GM21447 (cell line): ENCODE measurements at regions not wholly inside any gene's neighbourhood (a gene's known extent, or its start where the extent isn't known, plus 50 kb on each side); places are given as distances from the start of the nearest gene placed in this dataset.
"Not testable (repeated sequence)": the region's sequence is repeated elsewhere in the genome, so short reads cannot be mapped to it uniquely, and the experiment has no call there.

Source experiments
- ATAC-seq: cut with Tn5 transposase; IDR thresholded peaks from one replicate; pipeline ENCODE4 v1.9.1; 2021; ENCODE audit not compliant: unreplicated experiment

DNA sequence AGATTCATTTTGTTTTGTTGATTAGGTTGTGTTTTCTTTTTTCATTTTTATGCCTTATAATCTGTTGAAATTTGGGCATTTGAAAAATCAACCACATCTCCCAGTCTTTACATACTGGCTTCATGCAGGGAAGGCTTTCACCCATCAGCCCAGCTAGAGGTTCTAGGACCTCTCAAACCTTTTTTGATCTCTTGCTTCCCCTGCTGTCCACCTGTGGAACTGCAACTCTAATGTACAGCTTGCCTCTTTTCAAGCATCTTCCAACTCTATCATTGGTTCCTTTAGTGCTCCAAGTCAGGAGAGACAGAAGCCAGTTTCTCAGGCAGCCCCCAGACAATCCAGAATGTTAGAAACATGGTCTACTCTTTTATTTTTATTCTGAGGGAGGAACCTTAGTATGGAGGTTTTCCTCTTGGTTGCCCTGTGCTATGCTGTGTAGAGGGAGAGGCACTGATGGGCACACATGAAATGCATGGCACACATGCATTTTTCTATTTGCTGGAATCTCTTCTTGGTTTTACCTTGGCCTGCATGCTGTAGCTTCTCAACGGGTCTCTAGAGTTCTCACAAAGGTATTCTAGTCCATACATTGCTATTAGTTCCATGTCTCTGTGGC, 107.2 kb upstream of the L3MBTL4 start:
- peak; percentile 72 for ATAC-seq

DNA sequence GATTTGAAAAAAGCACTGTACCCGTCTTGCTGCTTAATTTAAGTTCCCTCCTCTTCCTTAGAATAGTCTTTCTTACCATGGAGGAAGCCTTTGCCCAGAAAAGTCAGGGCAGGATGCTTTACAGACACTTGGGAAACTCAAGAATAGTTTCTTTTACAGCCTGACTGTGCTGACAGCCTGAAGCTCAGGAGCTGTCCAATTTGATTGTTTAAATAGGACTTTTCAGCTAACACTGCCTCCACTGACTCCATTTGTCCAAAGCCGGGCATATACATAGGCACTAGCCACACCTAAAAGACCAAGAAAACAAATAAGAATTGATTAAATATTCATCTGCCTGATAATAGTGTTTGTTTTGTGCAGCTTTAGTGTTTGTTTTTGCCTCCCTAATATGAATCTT, 110.9 kb upstream of the L3MBTL4 start:
- ATAC-seq: no peak

DNA sequence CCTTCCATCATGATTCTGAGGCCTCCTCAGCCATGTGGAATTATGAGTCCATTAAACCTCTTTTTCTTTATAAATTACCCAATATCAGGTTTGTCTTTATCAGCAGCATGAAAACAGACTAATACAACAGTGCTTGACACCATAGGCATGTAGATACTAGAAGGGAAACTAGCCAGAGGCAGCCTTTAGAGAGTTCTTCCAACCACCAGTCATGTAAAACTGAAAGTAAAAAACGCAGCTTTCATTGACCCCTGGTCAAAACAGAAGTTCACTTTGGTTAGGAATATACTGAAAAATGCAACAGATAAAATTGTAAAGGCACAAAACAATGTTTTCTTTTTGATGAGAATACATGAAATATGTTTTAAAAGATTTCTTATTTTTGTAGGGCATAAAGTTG, 122.8 kb upstream of the L3MBTL4 start:
- no peak for ATAC-seq

DNA sequence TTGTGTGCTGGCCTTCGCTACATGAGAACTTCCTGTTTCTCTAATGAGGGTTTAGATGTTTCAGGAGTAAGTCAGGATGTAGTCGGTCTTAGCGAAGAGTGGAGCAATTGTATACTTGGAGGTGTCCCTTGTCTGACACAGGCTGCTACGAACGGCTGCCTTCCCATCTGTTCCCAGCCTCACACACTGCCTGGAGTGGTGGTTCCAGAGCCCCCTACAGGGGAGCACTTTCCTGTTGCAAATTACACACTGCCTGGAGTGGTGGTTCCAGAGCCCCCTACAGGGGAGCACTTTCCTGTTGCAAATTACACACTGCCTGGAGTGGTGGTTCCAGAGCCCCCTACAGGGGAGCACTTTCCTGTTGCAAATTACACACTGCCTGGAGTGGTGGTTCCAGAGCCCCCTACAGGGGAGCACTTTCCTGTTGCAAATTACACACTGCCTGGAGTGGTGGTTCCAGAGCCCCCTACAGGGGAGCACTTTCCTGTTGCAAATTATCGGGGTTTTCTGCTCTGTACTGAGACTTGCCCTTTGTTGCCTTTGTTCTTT, 126.5 kb upstream of the L3MBTL4 start:
- ATAC-seq: not testable (repeated sequence)

DNA sequence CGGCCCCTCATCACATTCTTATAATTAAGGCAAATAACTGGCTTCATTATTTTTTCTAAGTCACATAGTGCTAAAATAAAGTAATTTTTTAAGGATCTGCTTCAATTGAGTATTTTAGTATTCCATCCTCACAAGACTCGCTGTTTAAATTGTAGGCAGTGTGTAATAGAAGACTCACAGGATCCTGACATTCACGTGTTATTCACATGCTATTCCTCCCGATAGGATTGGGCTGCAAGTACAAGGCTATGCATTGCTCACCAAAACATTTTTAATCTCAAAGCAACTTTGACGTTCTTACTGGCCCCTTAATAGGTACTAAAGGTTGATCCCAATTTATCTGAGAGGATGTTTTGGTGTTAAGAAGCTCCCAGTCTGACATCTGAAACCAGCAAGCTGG, 127.6 kb upstream of the L3MBTL4 start:
- no peak for ATAC-seq

DNA sequence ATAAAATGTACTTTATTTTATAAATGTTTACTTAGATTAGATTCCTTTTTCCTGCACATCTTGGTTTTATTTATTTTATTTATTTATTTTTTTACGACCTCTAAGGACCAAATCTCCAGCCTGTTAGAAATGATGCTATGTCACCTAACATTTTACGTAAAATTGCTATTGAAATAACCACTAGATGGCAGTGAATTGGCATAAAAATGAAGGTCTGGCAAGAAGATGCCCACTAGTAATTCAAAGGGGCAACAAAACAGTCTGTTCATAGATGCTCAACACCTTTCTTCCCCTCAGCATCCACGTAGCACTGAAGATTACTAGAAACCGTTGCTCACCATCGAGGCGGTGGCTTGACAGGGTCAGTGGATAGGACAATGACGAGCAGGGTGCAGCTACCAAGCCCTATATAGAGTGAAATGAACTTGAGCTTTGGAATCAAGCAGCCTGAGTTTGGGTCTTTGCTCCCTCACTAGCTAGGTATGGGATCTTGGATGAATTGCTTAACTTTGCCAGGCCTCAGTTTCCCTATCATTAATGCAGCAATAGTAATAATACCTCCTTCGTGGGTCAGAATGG, 128.7 kb upstream of the L3MBTL4 start:
- ATAC-seq: no peak

DNA sequence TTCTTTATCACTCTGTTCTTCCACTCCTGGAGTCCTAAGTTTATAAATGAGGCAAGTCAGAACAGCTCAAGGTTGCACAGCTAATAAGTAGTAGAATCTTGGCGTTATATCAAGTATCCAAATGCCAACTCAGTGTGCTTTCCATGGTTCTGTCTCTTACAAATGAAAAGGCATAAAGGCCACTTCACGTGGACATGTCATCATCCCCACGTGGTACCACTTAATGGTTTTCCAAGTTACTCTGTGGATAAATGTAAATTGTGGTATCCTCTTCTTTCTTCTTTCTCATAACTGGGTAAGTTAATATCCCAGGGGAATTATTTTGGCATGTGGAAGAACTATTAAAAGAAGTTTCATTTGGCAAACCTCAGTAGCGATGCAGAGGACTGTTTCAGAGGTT, 131.5 kb upstream of the L3MBTL4 start:
- ATAC-seq: no peak

DNA sequence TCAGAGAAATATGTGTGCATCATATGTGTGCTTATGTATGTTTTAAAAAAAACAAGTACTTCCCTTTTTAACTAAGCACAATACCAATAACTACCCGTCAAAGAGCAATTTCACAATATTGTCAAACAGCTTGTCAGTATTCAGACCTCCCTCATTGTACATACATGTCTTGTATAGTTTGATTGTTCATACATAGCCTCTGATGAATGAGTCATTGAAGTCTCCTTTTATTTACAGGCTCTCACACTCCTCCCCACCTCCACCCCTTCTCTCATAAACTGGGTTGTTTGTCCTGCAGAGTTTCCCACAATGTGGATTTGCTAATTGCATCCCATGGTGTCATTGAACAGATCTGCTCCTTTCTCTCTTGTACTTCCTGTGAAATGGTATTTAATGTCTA, 132.8 kb upstream of the L3MBTL4 start:
- ATAC-seq: no peak

DNA sequence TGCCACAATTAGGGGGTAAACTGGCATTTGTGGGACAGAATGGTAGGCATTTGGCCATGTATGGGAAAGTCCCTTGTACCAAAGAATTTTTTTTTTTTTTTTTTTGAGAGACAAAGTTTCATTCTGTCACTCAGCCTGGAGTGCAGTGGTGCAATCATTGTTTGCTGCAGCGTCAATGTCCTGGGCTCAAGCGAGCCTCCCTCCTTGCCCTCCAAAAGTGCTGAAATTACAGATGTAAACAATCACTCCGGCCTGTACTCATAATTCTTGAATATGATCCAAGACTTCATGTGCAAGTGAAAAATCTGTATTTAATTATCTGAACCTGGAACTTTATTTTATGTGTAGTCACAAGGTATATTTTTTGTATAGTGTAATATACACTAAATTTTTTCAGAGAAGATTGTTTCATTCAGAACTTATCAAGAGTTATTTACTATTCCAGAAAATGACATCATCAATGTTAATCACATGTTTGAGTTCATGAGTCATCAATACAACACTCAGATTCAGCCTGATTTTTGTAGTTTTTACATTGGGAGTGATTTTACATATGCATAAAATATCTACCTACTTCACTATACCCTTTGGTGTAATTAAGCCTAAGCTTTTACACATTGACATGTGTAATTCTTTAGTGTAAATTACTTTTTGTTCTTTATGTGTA, 138.7 kb upstream of the L3MBTL4 start:
- ATAC-seq: no peak

DNA sequence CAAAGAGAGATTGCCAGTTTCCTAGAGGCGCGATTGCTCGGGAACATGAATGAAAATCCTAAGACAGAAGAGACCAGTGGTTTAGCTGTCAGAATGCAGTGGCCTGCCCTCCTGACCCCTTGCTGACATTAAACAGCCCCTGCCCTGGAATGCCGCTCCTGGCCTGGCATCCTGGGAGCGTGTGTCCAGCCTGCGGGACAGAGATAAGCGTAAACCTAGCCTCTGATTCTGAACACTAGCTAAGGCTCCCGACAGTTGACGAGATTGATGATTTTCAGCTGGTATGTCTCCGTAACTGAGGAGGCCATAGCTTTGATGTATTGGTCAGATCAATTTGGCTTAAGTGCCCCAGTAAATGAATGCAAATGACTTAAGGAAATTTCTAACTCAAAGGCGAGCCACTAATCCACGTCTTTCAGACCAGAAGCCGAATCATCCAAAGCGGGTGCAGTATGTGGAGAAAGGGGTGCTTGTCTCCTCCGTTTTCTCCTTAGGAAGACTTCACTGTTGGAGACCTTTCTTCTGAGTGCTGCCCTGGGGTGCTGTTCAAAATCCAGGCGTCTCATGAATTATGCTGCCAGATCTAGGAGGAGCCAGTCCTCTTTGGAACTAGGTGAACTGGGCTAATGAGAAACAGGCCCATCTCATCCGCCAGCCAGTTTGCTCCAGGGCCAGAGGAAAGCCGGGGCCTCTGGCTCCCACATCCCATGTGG, 142.5 kb upstream of the L3MBTL4 start:
- ATAC-seq: no peak

DNA sequence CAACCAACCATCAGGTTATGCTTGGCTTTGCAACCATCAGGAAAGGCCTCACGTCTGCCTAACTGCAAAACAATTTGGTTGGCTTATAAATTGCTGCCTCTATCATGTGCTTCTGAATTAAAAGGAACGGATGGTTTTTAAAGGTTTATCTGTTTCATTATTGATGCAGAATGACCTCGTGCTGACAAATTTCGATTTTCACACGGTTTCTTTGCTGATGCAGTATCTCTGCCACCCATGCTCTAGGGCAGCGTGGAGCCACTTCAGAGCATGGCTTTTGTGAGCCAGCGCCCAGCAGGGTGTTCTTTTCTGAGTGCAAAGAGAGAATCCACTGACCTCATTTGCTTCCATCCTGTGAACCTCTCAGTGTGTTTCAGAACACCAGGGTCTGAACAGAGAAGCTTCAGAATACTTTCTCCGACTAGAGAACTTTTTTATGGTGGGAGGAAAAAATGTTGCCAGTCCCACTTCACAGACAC, 143.1 kb upstream of the L3MBTL4 start:
- no peak for ATAC-seq

DNA sequence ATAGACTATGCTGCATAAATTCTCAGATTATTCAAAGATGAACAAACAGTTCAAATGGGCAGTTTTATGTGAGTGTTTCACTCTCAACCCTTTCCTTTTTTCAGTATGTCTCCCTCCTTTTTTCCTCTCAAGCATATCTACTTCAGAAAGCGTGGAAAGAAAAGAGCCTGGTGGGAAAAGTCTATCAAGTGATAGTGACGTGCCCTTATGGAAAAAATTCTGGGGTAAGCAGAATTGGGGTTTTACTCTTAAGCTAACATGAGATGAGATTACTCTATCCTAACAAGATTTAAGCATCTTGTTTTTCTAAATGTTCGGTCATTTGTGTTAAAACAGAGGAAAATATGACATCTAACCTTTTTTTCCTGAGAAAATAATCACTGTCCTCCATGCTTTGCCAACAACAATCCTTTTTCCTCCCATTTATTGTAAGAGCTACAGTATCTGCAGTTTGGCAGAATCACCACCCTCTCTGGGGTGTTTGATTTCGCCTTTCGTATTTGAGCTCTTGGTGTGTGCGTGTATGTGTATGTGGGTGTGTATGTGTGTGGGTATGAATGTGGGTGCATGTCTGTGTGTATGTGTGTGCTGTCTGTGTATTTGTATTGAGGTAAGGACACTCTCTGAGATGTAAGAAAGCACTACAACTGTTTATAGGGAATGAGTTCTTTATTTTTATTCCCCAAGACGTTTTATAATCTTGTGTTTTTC, 143.9 kb upstream of the L3MBTL4 start:
- no peak for ATAC-seq

DNA sequence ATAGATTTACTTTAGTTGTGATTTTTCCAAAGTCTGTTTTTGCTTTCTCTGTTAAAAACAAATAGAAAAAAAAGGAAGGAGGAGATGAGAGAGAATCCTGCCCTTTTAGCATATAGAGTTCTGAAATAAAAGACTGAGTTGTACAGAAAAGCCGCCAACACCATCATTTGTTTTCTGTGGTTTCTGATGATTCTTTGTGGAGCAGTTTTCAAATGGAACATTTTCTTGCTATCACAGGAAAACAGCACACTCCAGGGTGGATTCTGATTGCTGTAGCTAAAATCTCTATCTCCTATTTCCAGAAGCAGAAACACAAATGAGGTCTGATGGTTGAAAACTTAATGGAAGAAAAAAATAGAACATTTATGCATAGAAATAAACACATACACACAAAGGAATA, 144.6 kb upstream of the L3MBTL4 start:
- no peak for ATAC-seq

DNA sequence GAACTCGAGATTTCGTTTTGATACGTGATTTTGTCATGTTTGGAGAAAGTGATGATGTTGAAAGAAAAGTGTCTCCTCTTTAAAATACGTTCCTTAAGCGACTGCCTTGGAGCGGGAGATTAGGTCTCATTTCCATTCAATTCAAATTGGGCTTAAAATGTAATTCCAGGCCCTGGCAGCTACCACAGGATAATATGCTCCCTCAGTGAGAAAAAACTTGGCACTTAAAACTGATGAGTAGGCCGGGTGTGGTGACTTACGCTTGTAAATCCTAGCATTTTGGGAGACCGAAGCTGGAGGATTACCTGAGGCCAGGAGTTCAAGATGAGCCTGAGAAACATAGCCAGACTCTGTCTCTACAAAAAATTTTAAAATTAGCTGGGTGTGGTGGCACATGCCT, 146.3 kb upstream of the L3MBTL4 start:
- ATAC-seq: no peak

DNA sequence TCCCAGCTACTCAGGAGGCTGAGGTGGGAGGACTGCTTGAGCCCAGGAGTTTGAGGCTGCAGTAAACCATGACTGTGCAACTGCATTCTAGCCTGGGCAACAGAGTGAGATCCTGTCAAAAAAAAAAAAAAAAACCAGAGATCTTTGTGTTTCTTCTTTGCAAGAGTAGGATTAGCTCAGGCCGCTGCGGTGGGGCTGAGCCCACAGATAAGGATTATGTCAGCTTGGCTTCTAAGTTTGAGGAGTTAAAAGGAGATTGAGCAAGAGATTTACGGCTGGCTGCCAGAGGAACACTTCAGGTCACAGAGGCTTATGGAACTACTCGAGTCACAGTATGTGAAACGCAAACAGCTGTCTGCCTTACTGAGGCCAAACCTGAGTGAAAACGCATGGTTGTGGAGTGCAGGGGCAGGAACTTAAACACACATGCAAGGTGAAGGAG, 146.7 kb upstream of the L3MBTL4 start:
- ATAC-seq: no peak

DNA sequence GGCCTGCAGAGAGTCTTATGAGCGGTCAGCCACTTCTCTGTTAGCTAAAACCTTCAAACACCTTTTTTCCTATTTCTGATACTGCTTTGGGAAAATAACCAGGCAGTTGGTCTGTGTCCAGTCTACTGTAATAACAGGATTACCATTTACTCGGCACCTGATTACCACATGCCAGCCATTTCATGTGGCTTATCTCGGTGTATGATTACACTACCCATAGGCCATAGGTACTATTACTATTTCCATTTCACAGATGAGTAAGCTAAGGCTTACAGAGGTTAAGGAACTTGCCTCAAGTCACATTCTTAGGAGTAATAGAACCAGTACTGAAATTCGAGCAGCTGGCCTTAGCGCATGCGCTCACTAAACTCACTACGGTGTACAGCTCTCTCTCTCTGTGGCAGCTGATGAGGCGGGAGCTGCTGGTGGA, 147.2 kb upstream of the L3MBTL4 start:
- ATAC-seq: no peak

DNA sequence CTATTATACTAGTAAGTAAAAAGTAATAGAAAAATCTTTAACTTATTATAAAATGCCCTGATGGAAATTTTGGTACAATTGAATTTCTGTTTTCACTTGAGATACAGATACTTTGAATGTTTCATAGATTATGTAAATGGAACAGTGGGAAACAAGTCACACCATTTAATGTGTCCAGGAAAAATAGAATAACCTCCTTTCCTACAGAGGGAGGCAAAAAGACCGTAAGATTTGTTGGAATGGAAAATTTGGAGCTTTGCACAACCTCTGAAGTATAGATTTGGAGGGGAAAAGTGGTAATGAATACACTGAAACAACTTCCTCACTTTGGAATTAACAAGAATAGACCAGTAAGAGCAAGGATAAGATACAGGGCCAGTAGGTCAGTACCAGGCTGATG, 149.2 kb upstream of the L3MBTL4 start:
- ATAC-seq: no peak

DNA sequence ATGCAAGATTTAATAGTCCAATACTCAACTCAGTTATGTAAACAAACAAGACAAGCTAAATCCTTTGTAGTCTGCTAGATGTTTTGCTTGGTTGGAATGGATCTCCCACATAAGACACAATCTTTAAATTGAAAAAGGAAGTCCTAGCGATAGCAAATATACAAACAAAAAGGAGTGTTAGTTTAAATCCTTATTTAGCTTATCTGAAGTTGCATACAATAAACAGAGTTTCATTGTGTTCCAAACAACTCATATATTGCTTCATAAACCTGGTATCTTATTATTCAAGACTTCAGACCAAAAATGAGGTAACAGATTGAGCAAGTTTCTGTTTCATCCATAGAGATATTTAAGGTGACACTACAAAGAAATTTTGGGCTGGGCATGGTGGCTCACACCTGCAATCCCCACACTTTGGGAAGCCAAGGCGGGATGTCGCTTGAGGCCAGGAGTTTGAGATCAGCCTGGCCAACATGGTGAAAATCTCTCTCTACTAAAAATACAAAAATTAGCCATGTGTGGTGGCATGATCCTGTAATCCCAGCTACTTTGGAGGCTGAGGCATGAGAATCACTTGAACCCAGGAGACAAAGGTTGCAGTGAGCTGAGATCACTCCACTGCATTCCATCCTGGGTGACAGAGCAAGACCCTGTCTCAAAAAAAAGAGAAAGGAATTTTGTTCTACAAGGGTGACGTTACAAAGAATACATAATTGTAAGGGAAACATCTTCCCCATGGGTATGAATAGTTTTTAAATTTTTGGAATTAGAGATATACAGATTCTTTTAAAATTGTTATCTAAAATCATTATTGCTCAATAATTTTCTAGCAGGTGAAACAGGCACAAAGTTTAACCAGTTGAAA, 150.5 kb upstream of the L3MBTL4 start:
- ATAC-seq: no peak

DNA sequence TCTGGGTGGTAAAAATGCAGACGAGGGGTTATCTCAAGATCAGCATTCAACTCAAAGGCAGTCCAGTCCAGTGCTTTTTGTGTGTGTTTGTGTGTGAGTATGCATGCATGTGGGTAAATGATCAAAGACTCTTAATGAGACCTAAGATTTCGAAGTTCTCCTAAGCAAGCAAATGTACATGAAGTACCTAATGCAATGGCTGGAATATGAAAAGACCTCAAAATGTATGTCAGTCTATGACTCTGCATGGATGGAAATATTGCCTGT, 151.0 kb upstream of the L3MBTL4 start:
- no peak for ATAC-seq

DNA sequence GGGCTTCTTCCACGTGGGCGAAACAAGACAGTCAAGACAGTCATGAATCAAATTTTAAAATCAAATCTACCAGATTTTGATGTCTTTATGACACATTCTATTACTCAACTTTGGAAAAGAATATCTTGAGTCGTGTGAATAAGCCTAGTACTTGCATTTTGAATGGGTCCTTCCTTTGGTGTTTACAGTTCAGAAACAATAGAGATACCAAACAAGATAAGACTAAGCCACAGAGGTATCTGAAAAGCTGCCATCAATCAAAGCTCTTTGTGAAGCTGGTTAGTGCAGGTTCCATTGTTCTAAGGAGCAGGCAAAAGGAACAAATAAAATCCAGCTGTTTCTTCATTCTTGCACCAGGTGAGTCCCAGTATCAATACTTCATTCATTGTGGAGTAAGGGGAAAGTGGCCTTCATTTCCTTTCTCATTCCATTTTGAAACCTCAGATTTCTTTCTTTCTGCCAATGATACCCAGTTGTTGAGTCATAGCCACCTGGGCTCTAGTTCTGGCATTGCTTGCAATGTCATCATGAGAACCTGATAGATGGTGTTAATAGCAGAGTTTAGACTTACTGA, 151.7 kb upstream of the L3MBTL4 start:
- ATAC-seq: no peak
